ENCODE measurements at regions not wholly inside any gene's neighbourhood (a gene's known extent, or its start where the extent isn't known, plus 50 kb on each side); places are given as distances from the start of the nearest gene placed in this dataset.

DNA sequence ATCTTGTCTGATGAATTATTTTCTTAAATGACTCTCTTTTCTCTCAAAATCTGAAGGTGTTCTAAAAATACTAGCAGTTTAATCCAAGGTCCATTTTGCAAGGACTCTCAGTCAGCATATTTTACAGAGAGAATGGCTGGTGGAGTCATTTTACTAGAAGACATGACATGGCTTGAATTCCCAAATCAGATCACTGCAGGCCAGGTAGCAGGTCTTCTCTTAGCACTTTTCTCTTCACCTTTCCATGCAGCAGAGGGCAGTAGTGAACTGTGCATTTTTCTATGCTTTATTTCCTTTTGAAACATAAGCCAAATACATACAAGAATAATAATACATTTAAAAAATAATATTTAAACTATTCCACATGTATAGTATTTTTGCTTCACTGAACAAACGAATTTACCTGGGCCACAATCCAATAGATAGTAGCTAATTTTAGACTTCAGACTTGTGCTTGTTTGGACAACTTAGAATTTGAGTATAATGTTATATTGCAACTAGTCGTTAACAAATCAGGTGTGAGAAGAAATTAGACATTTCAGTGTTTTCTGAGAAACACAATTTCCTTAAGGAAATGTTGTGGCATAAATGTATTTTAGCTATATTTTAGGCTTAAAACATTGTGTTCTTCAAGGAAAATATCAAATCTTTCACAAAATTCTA is 289.4 kb upstream of the DAB2 start:
- no peak overlapping the region for H3K4me3 ChIP-seq (ENCODE audit: low read depth, low read length)
- no peaks in the 10 kb centered on the region for H3K36me3 ChIP-seq (ENCODE audit: control insufficient read depth, insufficient read depth, low read length)
- TF ChIP-seq, protein P1, sequence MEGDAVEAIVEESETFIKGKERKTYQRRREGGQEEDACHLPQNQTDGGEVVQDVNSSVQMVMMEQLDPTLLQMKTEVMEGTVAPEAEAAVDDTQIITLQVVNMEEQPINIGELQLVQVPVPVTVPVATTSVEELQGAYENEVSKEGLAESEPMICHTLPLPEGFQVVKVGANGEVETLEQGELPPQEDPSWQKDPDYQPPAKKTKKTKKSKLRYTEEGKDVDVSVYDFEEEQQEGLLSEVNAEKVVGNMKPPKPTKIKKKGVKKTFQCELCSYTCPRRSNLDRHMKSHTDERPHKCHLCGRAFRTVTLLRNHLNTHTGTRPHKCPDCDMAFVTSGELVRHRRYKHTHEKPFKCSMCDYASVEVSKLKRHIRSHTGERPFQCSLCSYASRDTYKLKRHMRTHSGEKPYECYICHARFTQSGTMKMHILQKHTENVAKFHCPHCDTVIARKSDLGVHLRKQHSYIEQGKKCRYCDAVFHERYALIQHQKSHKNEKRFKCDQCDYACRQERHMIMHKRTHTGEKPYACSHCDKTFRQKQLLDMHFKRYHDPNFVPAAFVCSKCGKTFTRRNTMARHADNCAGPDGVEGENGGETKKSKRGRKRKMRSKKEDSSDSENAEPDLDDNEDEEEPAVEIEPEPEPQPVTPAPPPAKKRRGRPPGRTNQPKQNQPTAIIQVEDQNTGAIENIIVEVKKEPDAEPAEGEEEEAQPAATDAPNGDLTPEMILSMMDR (IDR thresholded peaks at IDR 0.05; ENCODE audit: insufficient read depth, low read length, severe bottlenecking), result peak; percentile 64
- H3K27me3 ChIP-seq (ENCODE audit: control insufficient read depth, insufficient read depth, low read length), result no peaks in the 10 kb centered on the region
- FAIRE-seq (no peak), DNase-seq (ENCODE audit: low read depth) (peak; percentile 79)

DNA sequence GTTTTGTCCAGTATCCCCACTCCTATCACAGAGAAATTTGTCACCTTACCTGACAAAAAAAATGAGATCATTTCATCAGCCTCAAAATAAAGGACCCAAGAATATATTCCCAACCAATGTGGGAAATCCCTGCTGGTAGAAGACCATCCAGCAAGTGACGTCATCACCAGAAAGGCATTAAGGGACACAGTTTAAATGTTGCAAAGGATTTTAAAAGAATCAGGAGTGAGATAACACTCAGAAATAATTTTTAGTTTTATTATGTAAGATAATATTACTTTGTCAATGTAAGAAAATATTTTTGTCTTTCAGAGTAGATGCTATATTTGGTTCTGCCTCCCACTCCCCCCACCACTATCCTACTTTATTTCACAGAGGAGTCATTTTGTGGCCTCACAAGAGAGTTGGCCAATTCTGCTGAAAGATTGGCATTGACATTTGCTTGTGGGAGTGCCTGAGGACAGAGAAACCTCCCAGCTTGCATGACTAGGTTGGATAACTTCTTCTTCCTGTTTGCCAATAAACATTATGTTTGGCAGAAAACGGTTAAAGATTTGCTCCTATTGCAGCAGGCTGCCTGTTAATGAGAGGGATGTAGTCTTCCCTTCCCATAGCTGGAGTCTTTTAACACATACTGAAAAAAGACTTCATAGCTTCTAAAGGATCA is 288.6 kb upstream of the DAB2 start:
- DNase-seq (ENCODE audit: low read depth), result peak; percentile 54
- TF ChIP-seq, protein P1 (IDR thresholded peaks at IDR 0.05; ENCODE audit: insufficient read depth, low read length, severe bottlenecking), result no peak
- no peak for FAIRE-seq
- no peaks in the 10 kb centered on the region for H3K27me3 ChIP-seq (ENCODE audit: control insufficient read depth, insufficient read depth, low read length)
- H3K4me3 ChIP-seq (ENCODE audit: low read depth, low read length), result no peak overlapping the region
- no peaks in the 10 kb centered on the region for H3K36me3 ChIP-seq (ENCODE audit: control insufficient read depth, insufficient read depth, low read length)

DNA sequence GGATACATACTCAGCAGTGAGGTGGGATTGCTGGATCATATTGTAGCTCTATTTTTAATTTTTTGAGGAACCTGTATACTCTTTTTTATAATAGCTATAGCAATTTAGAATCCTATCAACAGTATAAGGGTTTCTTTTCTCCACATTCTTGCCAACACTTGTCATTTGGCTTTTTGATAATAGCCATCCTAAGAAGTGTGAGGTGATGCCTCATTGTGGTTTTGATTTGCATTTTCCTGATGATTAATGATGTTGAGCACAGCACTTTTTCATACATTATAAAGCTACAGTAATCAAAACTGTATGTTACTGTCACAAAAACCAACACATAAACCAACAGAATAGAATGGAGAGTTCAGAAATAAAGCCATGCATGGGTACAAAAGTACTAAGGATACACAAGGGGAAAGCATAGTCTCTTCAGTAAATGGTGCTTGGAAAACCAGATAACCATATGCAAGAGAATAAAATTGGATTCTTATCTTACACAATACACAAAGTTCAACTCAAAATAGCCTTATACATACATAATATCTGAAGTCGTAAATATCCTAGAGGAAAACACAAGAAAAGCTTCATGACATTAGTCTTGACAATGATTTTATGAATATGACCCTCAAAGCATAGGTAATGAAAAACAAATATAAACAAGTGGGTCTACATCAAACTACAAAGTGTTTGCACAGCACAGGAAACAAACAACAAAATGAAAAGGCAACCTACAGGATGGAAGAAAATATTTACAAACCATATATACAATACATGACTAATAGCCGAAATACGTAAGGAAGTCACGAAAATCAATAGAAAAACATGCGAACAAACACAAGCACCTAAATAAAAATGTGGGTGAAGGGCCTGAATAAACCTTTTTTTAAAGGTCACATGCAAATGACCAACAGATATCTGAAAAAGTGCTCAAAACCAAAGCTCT is 287.8 kb upstream of the DAB2 start:
- Histone ChIP-seq H3K4me3 (ENCODE audit: low read depth, low read length) (no peak overlapping the region), H3K36me3 (ENCODE audit: control insufficient read depth, insufficient read depth, low read length) (no peaks in the 10 kb centered on the region), H3K27me3 (ENCODE audit: control insufficient read depth, insufficient read depth, low read length) (no peaks in the 10 kb centered on the region)
- FAIRE-seq (no peak), DNase-seq (ENCODE audit: low read depth) (peak; percentile 69)
- TF ChIP-seq, protein P1 (IDR thresholded peaks at IDR 0.05; ENCODE audit: insufficient read depth, low read length, severe bottlenecking), result no peak

DNA sequence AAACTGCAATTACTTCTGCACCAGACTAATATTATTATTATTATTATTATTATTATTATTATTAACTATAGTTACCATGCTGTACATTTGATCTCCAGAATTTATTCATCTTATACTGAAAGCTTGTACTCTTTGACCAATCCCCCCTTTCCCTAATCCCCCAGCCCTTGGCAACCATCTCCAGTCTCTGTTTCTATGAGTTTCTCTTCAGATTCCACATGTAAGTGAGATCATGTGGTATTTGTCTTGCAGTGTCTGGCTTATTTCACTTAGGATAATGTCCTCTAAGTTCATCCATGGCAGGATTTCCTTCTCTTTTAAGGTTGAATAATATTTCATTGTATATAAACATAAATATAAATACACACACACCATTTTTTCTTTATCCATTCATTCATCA is 287.0 kb upstream of the DAB2 start:
- DNase-seq (ENCODE audit: low read depth) (no peak), FAIRE-seq (no peak)
- TF ChIP-seq, protein P1 (IDR thresholded peaks at IDR 0.05; ENCODE audit: insufficient read depth, low read length, severe bottlenecking), result no peak
- Histone ChIP-seq H3K4me3 (ENCODE audit: low read depth, low read length) (no peak overlapping the region), H3K27me3 (ENCODE audit: control insufficient read depth, insufficient read depth, low read length) (no peaks in the 10 kb centered on the region), H3K36me3 (ENCODE audit: control insufficient read depth, insufficient read depth, low read length) (no peaks in the 10 kb centered on the region)

DNA sequence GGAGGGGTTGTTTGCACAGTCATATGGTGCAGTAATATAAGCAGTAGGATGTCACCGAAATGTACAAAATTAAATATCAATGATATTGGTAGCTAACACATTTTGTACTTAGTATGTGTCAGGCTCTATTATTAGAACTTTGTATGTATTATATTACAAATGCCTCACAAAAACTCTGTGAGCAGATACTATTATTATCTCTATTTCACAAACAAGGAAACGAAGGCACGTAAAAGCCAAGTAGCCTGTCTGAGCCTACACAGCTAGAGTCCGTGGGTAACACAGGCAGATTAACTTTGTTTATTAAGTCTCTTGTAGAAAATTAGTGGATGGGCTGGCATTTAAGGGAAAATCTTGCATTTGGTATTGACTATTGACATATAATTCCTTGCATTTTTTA is 284.3 kb upstream of the DAB2 start:
- FAIRE-seq (no peak), DNase-seq (ENCODE audit: low read depth) (no peak)
- Histone ChIP-seq H3K4me3 (ENCODE audit: low read depth, low read length) (no peak overlapping the region), H3K36me3 (ENCODE audit: control insufficient read depth, insufficient read depth, low read length) (no peaks in the 10 kb centered on the region), H3K27me3 (ENCODE audit: control insufficient read depth, insufficient read depth, low read length) (no peaks in the 10 kb centered on the region)
- TF ChIP-seq, protein P1 (IDR thresholded peaks at IDR 0.05; ENCODE audit: insufficient read depth, low read length, severe bottlenecking), result no peak

Data from bronchial epithelial cell (primary cell).